HG03196 (cell line): ENCODE measurements at regions not wholly inside any gene's neighbourhood (a gene's known extent, or its start where the extent isn't known, plus 50 kb on each side); places are given as distances from the start of the nearest gene placed in this dataset.
"Not testable (repeated sequence)": the region's sequence is repeated elsewhere in the genome, so short reads cannot be mapped to it uniquely, and the experiment has no call there.

ENCODE experiments used
- ATAC-seq: cut with Tn5 transposase; IDR thresholded peaks from one replicate; pipeline ENCODE4 v1.9.1; 2021; ENCODE audit not compliant: unreplicated experiment

GRCh38 chr6:155638200-155638599, 182.6 kb upstream of the NOX3 start:
- no peak for ATAC-seq

GRCh38 chr6:155635416-155635815, 179.8 kb upstream of the NOX3 start:
- no peak for ATAC-seq

GRCh38 chr6:155630085-155630484, 174.4 kb upstream of the NOX3 start:
- ATAC-seq: no peak

GRCh38 chr6:155629652-155630051, 174.0 kb upstream of the NOX3 start:
- no peak for ATAC-seq

- ATAC-seq: peak; percentile 71
These were observed 172.7 kb upstream of the NOX3 start for GRCh38 chr6:155628306-155628705.

- not testable (repeated sequence) for ATAC-seq
These were observed 172.1 kb upstream of the NOX3 start for GRCh38 chr6:155627722-155628212.

- no peak for ATAC-seq
These were observed 168.0 kb upstream of the NOX3 start for GRCh38 chr6:155623450-155624178.

GRCh38 chr6:155614606-155615005, 159.0 kb upstream of the NOX3 start:
- ATAC-seq: no peak

- no peak for ATAC-seq
These were observed 156.1 kb upstream of the NOX3 start for GRCh38 chr6:155611742-155612141.

- no peak for ATAC-seq
These were observed 149.4 kb upstream of the NOX3 start for GRCh38 chr6:155604991-155605390.

- no peak for ATAC-seq
These were observed 143.9 kb upstream of the NOX3 start for GRCh38 chr6:155599561-155599960.

- ATAC-seq: no peak
These were observed 143.5 kb upstream of the NOX3 start for GRCh38 chr6:155599160-155599559.

GRCh38 chr6:155595284-155595683, 139.6 kb upstream of the NOX3 start:
- ATAC-seq: no peak

- ATAC-seq: no peak
These were observed 136.1 kb upstream of the NOX3 start for GRCh38 chr6:155591741-155592140.

- ATAC-seq: no peak
These were observed 133.6 kb upstream of the NOX3 start for GRCh38 chr6:155589190-155589589.

GRCh38 chr6:155587817-155588216, 132.2 kb upstream of the NOX3 start:
- ATAC-seq: no peak

- ATAC-seq: no peak
These were observed 130.5 kb upstream of the NOX3 start for GRCh38 chr6:155586090-155586489.

- ATAC-seq: no peak
These were observed 128.4 kb upstream of the NOX3 start for GRCh38 chr6:155584006-155584405.

- no peak for ATAC-seq
These were observed 126.7 kb upstream of the NOX3 start for GRCh38 chr6:155582016-155582991.

- no peak for ATAC-seq
These were observed 125.3 kb upstream of the NOX3 start for GRCh38 chr6:155580904-155581303.

GRCh38 chr6:155578251-155578650, 122.6 kb upstream of the NOX3 start:
- ATAC-seq: no peak

GRCh38 chr6:155561966-155562364, 106.3 kb upstream of the NOX3 start:
- ATAC-seq: no peak
